D341Med (cell line): ENCODE measurements at regions not wholly inside any gene's neighbourhood (a gene's known extent, or its start where the extent isn't known, plus 50 kb on each side); places are given as distances from the start of the nearest gene placed in this dataset.

Experiments
- DNase-seq: peaks from one replicate; pipeline ENCODE4 v3.0.0; 2012; ENCODE audit warnings: low spot score

DNA sequence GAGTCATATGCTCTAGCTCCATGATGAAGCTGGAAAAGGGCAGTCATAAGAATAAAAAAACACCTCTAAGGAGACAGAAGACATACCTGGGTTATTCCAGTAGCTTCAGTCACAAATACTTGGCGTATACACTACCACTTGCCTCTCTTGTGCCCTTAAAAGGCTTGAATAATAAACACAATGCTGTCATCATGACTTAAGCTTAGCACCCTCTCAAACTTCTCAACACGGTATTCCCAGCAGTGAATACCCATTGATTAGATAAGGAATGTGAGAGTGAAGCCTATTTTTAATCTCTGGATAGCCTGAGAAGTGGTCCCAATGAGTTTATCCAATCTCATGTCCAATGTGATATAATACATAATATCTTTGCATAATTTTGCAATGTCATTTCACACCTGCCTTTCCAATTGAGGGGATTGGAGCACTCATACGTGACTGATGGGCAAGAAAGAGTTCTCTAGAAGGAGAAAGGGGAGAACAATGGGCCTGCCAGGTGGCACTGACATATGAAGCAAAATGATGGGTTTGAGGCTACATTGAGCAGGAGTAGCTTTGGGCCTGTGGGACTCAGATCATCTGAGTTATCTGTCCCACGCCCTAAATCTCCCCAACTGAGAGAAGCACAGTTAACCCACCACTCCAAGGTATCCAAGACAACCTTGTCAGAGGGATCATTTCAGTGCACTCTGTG, 298.6 kb upstream of the DAB1 start:
- no peak for DNase-seq

GRCh38 chr1:57721001-57721400, 297.1 kb upstream of the DAB1 start:
- DNase-seq: no peak

DNA sequence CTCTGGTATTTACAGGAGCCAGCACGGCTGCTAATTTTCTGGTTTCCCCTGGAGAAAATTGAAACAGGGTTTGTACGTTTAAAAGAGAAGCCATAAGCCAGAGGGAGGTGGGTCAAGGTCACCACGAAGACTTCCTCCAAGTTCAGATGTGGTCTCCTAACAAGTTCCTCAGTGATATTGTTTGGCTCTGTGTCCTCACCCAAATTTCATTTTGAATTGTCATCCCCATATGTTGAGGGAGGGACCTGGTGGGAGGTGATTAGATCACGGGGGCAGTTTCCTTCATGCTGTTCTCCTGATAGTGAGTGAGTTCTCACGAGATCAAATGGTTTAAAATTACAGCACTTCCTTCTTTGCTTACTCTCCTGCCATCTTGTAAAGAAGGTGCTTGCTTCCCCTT, 295.4 kb upstream of the DAB1 start:
- DNase-seq: no peak

GRCh38 chr1:57713501-57713900, 289.6 kb upstream of the DAB1 start:
- no peak for DNase-seq

GRCh38 chr1:57712846-57713245, 289.0 kb upstream of the DAB1 start:
- no peak for DNase-seq

DNA sequence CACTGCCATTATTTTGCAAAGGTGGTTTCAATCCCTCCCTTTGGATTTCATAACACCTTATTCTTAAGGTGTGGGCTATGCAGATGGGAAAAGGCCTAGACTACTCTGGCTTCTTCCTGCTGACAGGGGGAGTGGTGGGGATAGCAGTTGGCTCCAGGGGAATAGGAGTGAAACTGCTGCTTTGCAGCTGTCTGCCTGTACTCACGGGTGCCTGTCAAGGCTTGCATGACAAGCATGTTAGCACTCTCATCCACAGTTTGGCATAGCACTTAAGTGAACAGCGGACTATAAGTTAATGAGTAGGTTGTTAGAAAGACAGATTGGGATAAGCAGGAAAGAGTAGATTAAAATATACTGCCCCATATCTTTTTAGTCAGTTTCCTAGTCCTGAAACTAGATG, 287.5 kb upstream of the DAB1 start:
- no peak for DNase-seq

- no peak for DNase-seq
Measured at GRCh38 chr1:57707631-57708030, 283.8 kb upstream of the DAB1 start.

DNA sequence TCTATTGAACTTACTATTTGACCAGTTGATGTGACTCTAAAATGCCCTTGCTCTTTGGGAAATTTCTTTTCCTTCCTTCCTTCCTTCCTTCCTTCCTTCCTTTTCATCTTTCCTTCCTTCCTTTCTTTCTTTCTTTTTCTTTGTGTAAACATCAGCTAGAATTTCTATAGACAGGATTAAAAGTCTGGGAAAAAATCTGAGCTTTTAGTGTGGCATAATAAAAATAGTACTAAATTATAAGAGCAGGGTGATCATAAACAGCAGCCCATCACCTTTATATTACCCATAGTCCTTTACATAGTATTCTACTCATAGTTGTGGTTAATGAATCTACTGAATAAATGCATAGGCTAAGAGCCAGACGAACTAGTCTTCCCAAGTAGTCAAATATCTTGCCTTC, 281.0 kb upstream of the DAB1 start:
- DNase-seq: no peak

- DNase-seq: no peak
Measured at GRCh38 chr1:57704231-57704630, 280.4 kb upstream of the DAB1 start.

DNA sequence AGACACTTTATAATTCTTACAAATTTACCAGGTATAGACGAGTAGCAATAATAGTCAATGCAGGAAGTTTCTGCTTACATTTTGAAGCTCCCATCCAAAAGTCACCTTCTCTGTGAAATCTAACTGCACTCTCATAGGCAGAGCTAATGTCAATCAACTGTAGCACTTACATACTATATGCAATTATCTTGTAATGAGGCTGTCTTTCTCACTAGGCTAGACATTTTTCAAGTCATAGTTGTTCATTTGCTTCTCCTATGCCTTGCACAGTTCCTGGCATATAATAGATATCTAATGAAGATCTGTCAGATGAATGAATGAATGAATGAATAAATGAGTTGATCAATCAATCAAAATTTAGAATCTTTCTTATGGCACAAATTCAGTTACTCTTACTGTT, 273.0 kb upstream of the DAB1 start:
- no peak for DNase-seq

- DNase-seq: no peak
Measured at GRCh38 chr1:57696043-57696442, 272.2 kb upstream of the DAB1 start.

DNA sequence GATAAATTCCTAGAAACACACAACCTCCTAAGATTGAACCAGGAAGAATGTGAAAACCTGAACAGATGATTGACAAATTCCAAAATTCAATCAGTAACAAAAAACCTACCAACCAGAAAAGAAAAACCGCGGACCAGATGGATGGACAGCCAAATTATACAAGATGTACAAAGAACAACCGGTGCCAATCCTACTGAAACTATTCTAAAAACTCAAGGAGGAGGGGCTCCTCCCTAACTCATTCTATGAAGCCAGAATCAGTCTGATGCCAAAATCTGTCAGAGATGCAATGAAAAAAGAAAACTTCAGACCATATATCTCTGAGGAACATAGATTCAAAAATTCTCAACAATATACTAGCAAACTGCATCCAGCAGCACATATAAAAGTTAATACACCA, 262.4 kb upstream of the DAB1 start:
- no peak for DNase-seq

- DNase-seq: no peak
Measured at GRCh38 chr1:57683037-57683942, 259.4 kb upstream of the DAB1 start.

- no peak for DNase-seq
Measured at GRCh38 chr1:57678138-57678537, 254.3 kb upstream of the DAB1 start.

- DNase-seq: no peak
Measured at GRCh38 chr1:57675776-57676175, 251.9 kb upstream of the DAB1 start.

DNA sequence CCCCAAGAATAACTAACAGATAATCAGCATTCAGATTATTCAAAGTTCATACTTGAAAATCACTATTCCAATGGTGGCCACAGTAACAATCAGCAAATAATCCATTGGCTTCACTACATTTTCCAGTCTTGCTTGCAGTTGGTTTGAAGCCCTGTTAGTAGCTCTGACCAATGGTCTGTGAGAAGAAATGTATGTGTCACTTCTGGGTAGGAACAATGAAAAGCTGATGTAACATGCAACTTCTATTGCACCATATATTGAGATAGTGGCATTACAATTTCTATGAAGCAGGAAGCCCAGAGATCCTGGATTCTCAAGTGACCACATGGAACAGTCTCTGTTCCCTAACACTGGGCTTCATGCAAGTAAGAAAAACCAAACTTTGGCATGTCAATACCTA, 250.9 kb upstream of the DAB1 start:
- no peak for DNase-seq

DNA sequence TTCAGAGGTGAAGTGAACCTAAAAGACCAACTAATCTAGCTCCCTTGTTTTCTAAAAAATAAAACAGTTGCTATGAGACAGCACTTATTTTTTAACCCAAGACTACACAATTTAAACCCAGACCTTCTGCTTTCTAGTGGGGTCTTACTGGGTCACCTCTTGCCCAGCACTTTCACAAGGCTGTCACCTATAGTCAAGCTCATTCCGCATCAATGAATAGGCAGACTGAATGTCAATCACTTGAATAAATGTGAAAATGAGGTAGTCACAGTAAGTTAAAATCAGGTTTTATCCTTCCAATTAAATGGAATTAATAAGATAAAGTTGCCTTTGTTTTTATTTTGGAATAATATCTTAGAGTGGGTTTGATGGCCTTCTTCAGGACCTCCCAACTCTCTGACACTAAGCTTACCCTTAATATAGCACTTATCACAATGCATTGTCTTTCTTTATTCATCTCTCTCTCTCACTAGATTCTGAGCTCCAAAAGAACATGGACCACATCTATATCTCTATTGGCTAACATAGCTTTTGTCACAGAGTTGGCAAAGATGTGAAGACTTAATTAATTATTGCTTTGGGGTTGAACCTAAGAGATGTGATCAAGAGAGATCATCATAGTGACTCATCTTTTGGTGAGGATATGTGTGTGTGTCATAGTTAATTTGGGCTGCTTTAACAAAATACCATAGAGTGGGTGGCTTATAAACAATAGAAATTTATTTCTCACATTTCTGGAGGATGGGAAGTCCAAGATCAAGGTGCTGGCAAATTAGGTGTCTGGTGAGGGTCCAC, 248.7 kb upstream of the DAB1 start:
- DNase-seq: no peak

DNA sequence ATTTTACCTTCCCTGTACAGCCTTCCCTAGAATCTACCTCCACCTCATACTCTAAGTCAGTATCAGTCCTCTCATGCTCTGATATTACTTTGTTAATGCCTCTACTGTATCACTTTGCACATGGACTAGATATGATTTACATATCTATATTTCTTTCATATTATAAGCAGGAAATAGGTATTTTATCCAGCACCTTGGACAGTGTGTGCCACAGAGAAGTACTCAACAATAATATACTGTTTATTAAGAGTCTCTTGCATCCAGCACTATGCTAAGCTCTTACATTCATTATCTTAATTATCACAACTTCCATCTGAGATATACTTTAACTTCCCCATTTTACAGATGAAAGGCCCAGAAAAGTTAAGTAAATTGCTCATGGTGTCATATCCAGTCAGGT, 247.9 kb upstream of the DAB1 start:
- DNase-seq: no peak

GRCh38 chr1:57659804-57660203, 235.9 kb upstream of the DAB1 start:
- no peak for DNase-seq

DNA sequence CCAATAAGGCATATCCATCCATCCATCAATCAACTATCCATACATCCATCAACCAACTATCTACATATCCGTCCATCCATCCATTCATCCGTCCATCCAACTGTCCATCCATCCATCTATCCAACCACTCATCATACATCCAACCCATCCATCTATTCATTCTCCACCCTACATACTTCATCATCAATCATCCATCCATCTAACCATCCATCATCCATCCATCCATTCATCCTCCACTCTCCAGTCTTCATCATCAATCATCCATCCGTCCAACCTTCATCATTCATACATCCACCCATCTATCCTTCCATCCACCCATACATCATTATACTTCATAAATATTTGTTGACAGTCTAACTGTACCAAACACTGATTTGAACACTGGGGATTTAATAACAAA, 231.3 kb upstream of the DAB1 start:
- DNase-seq: no peak

GRCh38 chr1:57644667-57645066, 220.8 kb upstream of the DAB1 start:
- no peak for DNase-seq

GRCh38 chr1:57638239-57638638, 214.4 kb upstream of the DAB1 start:
- DNase-seq: no peak

DNA sequence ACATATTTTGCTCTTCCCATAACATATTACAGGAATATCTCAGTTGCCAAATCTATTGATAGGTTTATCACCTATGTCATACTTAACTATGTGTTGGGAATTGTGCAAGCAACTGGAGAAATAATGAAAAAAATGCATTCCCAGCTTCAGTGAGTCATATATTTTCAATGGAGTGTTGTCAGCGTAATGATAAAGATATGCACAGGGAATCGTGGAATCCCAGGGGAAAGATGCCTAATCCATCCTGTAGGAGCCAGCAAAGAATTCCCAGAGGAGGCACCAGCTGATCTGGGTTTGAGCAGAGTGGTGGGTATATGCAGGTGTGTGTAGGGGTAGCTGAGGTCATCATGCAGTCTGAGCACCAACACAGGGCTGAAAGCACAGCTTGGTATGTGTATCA, 213.3 kb upstream of the DAB1 start:
- peak; percentile 26 for DNase-seq
